Bronchial epithelial cell (primary cell): ENCODE measurements at regions not wholly inside any gene's neighbourhood (a gene's known extent, or its start where the extent isn't known, plus 50 kb on each side); places are given as distances from the start of the nearest gene placed in this dataset.
"Not testable (repeated sequence)": the region's sequence is repeated elsewhere in the genome, so short reads cannot be mapped to it uniquely, and the experiment has no call there.

Experiments used
- DNase-seq: peaks from one replicate; pipeline ENCODE4 v3.0.0-alpha.2; 2010; ENCODE audit warnings: low read depth
- FAIRE-seq: peaks from 2 replicates; lab custom pipeline; 2011; peaks lifted over from hg19 to GRCh38; lab: Jason Lieb, UNC
- H3K27me3 ChIP-seq: 2 replicates; pipeline ENCODE4 v1.5.1; 2011; ENCODE audit warnings: low read length; ENCODE audit not compliant: control insufficient read depth, insufficient read depth
- H3K36me3 ChIP-seq: 2 replicates; pipeline ENCODE4 v1.5.1; 2011; ENCODE audit warnings: low read length; ENCODE audit not compliant: control insufficient read depth, insufficient read depth
- H3K4me3 ChIP-seq: 2 replicates; pipeline ENCODE4 v1.5.1; 2011; ENCODE audit warnings: mild to moderate bottlenecking, low read depth, low read length, control low read depth
- CTCF ChIP-seq: IDR thresholded peaks from 2 replicates; pipeline ENCODE4 v1.5.1; 2011; ENCODE audit warnings: mild to moderate bottlenecking, moderate library complexity, low read length, control low read depth, inconsistent platforms; ENCODE audit not compliant: insufficient read depth, severe bottlenecking

- no peaks in the 10 kb centered on the region for H3K36me3 ChIP-seq
These were observed 185.4 kb upstream of the PFKP start for GRCh38 chr10:2881720-2882620.

GRCh38 chr10:2880050-2880449, 187.3 kb upstream of the PFKP start:
- DNase-seq, H3K4me3 ChIP-seq, FAIRE-seq, H3K27me3 ChIP-seq, H3K36me3 ChIP-seq: not testable (repeated sequence)

More at GRCh38 chr10:2881720-2882620, 185.4 kb upstream of the PFKP start:
- no peak for DNase-seq
- Histone ChIP-seq H3K4me3 (no peak overlapping the region), H3K27me3 (no peaks in the 10 kb centered on the region)
- no peak for TF ChIP-seq CTCF
- FAIRE-seq = peak; percentile 32

GRCh38 chr10:2878818-2879217, 188.5 kb upstream of the PFKP start:
- no peak for DNase-seq
- no peaks in the 10 kb centered on the region for H3K27me3 ChIP-seq
- no peaks in the 10 kb centered on the region for H3K36me3 ChIP-seq
- TF ChIP-seq CTCF = no peak
- no peak for FAIRE-seq
- no peak overlapping the region for H3K4me3 ChIP-seq

- DNase-seq (no peak), FAIRE-seq (no peak)
- Histone ChIP-seq H3K36me3 (no peaks in the 10 kb centered on the region), H3K27me3 (no peaks in the 10 kb centered on the region), H3K4me3 (no peak overlapping the region)
- TF ChIP-seq CTCF = no peak
These were observed 191.3 kb upstream of the PFKP start for GRCh38 chr10:2876032-2876431.

GRCh38 chr10:2874963-2875362, 192.4 kb upstream of the PFKP start:
- Histone ChIP-seq H3K4me3 (no peak overlapping the region), H3K36me3 (no peaks in the 10 kb centered on the region), H3K27me3 (no peaks in the 10 kb centered on the region)
- FAIRE-seq = no peak
- TF ChIP-seq CTCF = no peak
- no peak for DNase-seq

GRCh38 chr10:2873769-2874168, 193.6 kb upstream of the PFKP start:
- no peak for TF ChIP-seq CTCF
- no peak for FAIRE-seq
- Histone ChIP-seq H3K36me3 (no peaks in the 10 kb centered on the region), H3K27me3 (no peaks in the 10 kb centered on the region), H3K4me3 (no peak overlapping the region)
- DNase-seq = no peak
